HCT116 (cell line): ENCODE measurements at regions not wholly inside any gene's neighbourhood (a gene's known extent, or its start where the extent isn't known, plus 50 kb on each side); places are given as distances from the start of the nearest gene placed in this dataset.

Experiments used
- ATAC-seq: fragments of 200-7000 bp; cut with Tn5 transposase; 2 replicates; pipeline ENCODE4 v1.9.1; 2020; ENCODE audit warnings: mild to moderate bottlenecking, moderate library complexity
- BruUV-seq: library from RNA; stranded (reverse); fragments of 400-500 nt; replicated peaks from 2 replicates; lab custom pipeline; 2021; lab: Mats Ljungman, UMichigan
- CTCF ChIA-PET: fragments of 300-600 bp; sonication (Branson Sonifier 250); formaldehyde crosslinking; loops from one replicate; lab custom pipeline; 2021; ENCODE audit warnings: antibody characterized with exemption; lab: Charles Lee
- POLR2A ChIA-PET: fragments of 300-600, 350-600 bp; sonication (Branson Sonifier 250); formaldehyde crosslinking; loops from one replicate; lab custom pipeline; 2021; ENCODE audit warnings: antibody characterized with exemption; lab: Charles Lee
- RAD21 ChIA-PET, 2 experiments: fragments of 300-600 bp; sonication (Branson Sonifier 250); formaldehyde crosslinking; loops; one replicate each; lab custom pipeline; 2023; ENCODE audit warnings: low total read pairs in 2 of 2; ENCODE audit not compliant: uncharacterized antibody in 2 of 2, unreplicated experiment in 2 of 2, low non-redundant PET in 1 of 2; lab: Charles Lee
- DNase-seq: peaks from one replicate; pipeline ENCODE4 v3.0.0-alpha.2; 2010; ENCODE audit warnings: low read depth, low spot score
- H2AFZ ChIP-seq: fragments of 200-600 bp; shearing (Covaris generic), sonication (generic); 2 replicates; pipeline ENCODE4 v1.6.1; 2017; ENCODE audit warnings: low read depth, mixed run types, mixed read lengths, antibody characterized with exemption, low read length; ENCODE audit not compliant: poor library complexity, severe bottlenecking
- H3K27ac ChIP-seq: 2 replicates; pipeline ENCODE4 v1.5.1; 2012; ENCODE audit warnings: low read depth, low read length
- H3K27me3 ChIP-seq: fragments of 200-600 bp; sonication (generic); 2 replicates; pipeline ENCODE4 v1.6.1; 2016; ENCODE audit warnings: mixed run types, low read length, mixed read lengths; ENCODE audit not compliant: insufficient read depth
- H3K36me3 ChIP-seq, 2 experiments: fragments of 200-500 bp in 1 of 2; fragments of 200-600 bp in 1 of 2; sonication (Bioruptor generic) in 1 of 2; sonication (generic) in 1 of 2; 2 replicates each; pipeline versions ENCODE4 v1.5.1 to v1.6.1; 2014 to 2016; ENCODE audit warnings: low read length in 2 of 2, inconsistent platforms in 1 of 2, mixed read lengths in 1 of 2, mixed run types in 1 of 2; ENCODE audit not compliant: insufficient read depth in 2 of 2, control insufficient read depth in 1 of 2
- H3K4me1 ChIP-seq, 2 experiments: fragments of 200-600 bp in 1 of 2; sonication (generic) in 1 of 2; 2 replicates each; pipeline versions ENCODE4 v1.5.1 to v1.6.1; 2012 to 2017; ENCODE audit warnings: low read length in 2 of 2, inconsistent platforms in 1 of 2, mild to moderate bottlenecking in 1 of 2, mixed read lengths in 1 of 2, mixed run types in 1 of 2, moderate library complexity in 1 of 2; ENCODE audit not compliant: insufficient read depth in 2 of 2, control insufficient read depth in 1 of 2
- H3K4me2 ChIP-seq: fragments of 200-600 bp; sonication (generic); 2 replicates; pipeline ENCODE4 v1.6.1; 2017; ENCODE audit warnings: mixed run types, low read length, mixed read lengths
- H3K4me3 ChIP-seq, 2 experiments: fragments of 200-600 bp in 1 of 2; sonication (generic) in 1 of 2; replicated peaks in 1 of 2; 2 replicates each; pipeline ENCODE4 v1.5.1; 2011 to 2016; ENCODE audit warnings: low read length in 2 of 2, control low read depth in 1 of 2, low read depth in 1 of 2, mild to moderate bottlenecking in 1 of 2, mixed read lengths in 1 of 2, mixed run types in 1 of 2
- H3K79me2 ChIP-seq: fragments of 200-600 bp; sonication (generic); 2 replicates; pipeline ENCODE4 v1.6.1; 2017; ENCODE audit warnings: mild to moderate bottlenecking, mixed run types, low read length, moderate library complexity, mixed read lengths; ENCODE audit not compliant: insufficient read depth
- H3K9ac ChIP-seq: fragments of 200-600 bp; sonication (generic); 2 replicates; pipeline ENCODE4 v1.6.1; 2016; ENCODE audit warnings: low read length, mixed read lengths
- H3K9me2 ChIP-seq: fragments of 200-600 bp; sonication (generic), shearing (Covaris generic); 2 replicates; pipeline ENCODE4 v1.6.1; 2017; ENCODE audit warnings: mixed run types, mild to moderate bottlenecking, moderate library complexity; ENCODE audit not compliant: insufficient read depth
- H3K9me3 ChIP-seq, 2 experiments: fragments of 200-500 bp in 1 of 2; fragments of 200-600 bp in 1 of 2; sonication (Bioruptor generic) in 1 of 2; sonication (generic) in 1 of 2; 2 replicates each; pipeline ENCODE4 v1.6.1; 2014 to 2017; ENCODE audit warnings: low read length in 2 of 2, mixed read lengths in 2 of 2, inconsistent platforms in 1 of 2, low read depth in 1 of 2, mild to moderate bottlenecking in 1 of 2, mixed run types in 1 of 2, moderate library complexity in 1 of 2; ENCODE audit not compliant: control insufficient read depth in 1 of 2, insufficient read depth in 1 of 2
- H4K20me1 ChIP-seq: fragments of 200-600 bp; sonication (generic), shearing (Covaris generic); 2 replicates; pipeline ENCODE4 v1.6.1; 2017; ENCODE audit warnings: mixed run types, mild to moderate bottlenecking, moderate library complexity; ENCODE audit not compliant: insufficient read depth
- CEBPB ChIP-seq: IDR thresholded peaks from 2 replicates; pipeline ENCODE4 v1.6.1; 2012; ENCODE audit warnings: low read depth
- EGR1 ChIP-seq: IDR thresholded peaks from 2 replicates; pipeline ENCODE4 v1.6.1; 2012; ENCODE audit warnings: low read depth
- ELF1 ChIP-seq: IDR thresholded peaks from 2 replicates; pipeline ENCODE4 v1.6.1; 2012; ENCODE audit warnings: low read depth, borderline replicate concordance
- EZH2phosphoT487 ChIP-seq: fragments of 200-600 bp; IDR thresholded peaks from 2 replicates; pipeline ENCODE4 v1.6.1; 2018; ENCODE audit warnings: antibody characterized with exemption, borderline replicate concordance
- POLR2A ChIP-seq: IDR thresholded peaks from 2 replicates; pipeline ENCODE4 v1.7.0; 2011; ENCODE audit warnings: borderline replicate concordance; ENCODE audit not compliant: insufficient read depth, insufficient read length; ENCODE audit errors: extremely low read depth
- POLR2AphosphoS5 ChIP-seq: IDR thresholded peaks from 2 replicates; pipeline ENCODE4 v1.6.1; 2011; ENCODE audit warnings: mild to moderate bottlenecking, low read depth, low read length, moderate library complexity
- RAD21 ChIP-seq: IDR thresholded peaks from 2 replicates; pipeline ENCODE4 v1.6.1; 2012; ENCODE audit warnings: low read depth, mild to moderate bottlenecking
- REST ChIP-seq: IDR thresholded peaks from 2 replicates; pipeline ENCODE4 v1.6.1; 2012; ENCODE audit warnings: low read depth
- YY1 ChIP-seq: IDR thresholded peaks from 2 replicates; pipeline ENCODE4 v1.6.1; 2011; ENCODE audit warnings: low read length, low read depth, moderate library complexity, mild to moderate bottlenecking; ENCODE audit not compliant: insufficient replicate concordance; ENCODE audit errors: extremely low read depth
- ZBTB33 ChIP-seq: IDR thresholded peaks from 2 replicates; pipeline ENCODE4 v1.6.1; 2011; ENCODE audit warnings: mild to moderate bottlenecking, low read length, moderate library complexity; ENCODE audit not compliant: insufficient replicate concordance; ENCODE audit errors: extremely low read depth
- ZNF274 ChIP-seq: fragments of 200-500 bp; sonication (Bioruptor generic); IDR thresholded peaks from 2 replicates; pipeline ENCODE4 v1.6.1; 2014; ENCODE audit warnings: mild to moderate bottlenecking, low read depth, low read length, inconsistent platforms
- intact Hi-C: fragments of 100-400 bp; cut with micrococcal nuclease; formaldehyde crosslinking; loops from 2 replicates; pipeline ENCODE4 v1.10.0; 2022

- no peaks in the 10 kb centered on the region for H3K27me3 ChIP-seq
- TF ChIP-seq YY1 = no peak
- TF ChIP-seq, all 23 proteins: peak for 0
- H2AFZ ChIP-seq = no peak overlapping the region
- ATAC-seq = no peak
- H3K4me1 ChIP-seq = no peaks in the 10 kb centered on the region
- ChIA-PET CTCF (no interaction called here), POLR2A (no interaction called here), RAD21 (no interaction called here)
- BruUV-seq = no TSS peak
- H3K27ac ChIP-seq = no peak overlapping the region
- H3K9me2 ChIP-seq = no peaks in the 10 kb centered on the region
- no peaks in the 10 kb centered on the region for H3K9me3 ChIP-seq
- no peaks in the 10 kb centered on the region for H3K79me2 ChIP-seq
- no peaks in the 10 kb centered on the region for H3K36me3 ChIP-seq
- intact Hi-C loops = no loop called here
- H3K4me3 ChIP-seq = no peak overlapping the region
- no peak for DNase-seq
- H3K4me2 ChIP-seq = no peak overlapping the region
- no peak overlapping the region for H3K9ac ChIP-seq
- H4K20me1 ChIP-seq = no peaks in the 10 kb centered on the region
These were observed 149.6 kb upstream of the SEMA3E start for GRCh38 chr7:83798489-83798888.

GRCh38 chr7:83796760-83797159 lies 147.8 kb upstream of the SEMA3E start:
- Histone ChIP-seq H3K36me3 (no peaks in the 10 kb centered on the region), H4K20me1 (no peaks in the 10 kb centered on the region), H3K4me1 (no peaks in the 10 kb centered on the region), H3K79me2 (no peaks in the 10 kb centered on the region), H3K27me3 (no peaks in the 10 kb centered on the region), H3K4me3 (no peak overlapping the region), H3K9ac (no peak overlapping the region), H3K9me2 (no peaks in the 10 kb centered on the region), H3K27ac (no peak overlapping the region), H2AFZ (no peak overlapping the region), H3K9me3 (no peaks in the 10 kb centered on the region), H3K4me2 (no peak overlapping the region)
- DNase-seq (no peak), ATAC-seq (no peak)
- CTCF ChIA-PET = no interaction called here
- intact Hi-C loops = no loop called here
- TF ChIP-seq ZBTB33 (no peak), ELF1 (no peak), REST (no peak), ZNF274 (no peak), EGR1 (no peak), CEBPB (no peak), EZH2phosphoT487 (no peak), POLR2A (no peak), RAD21 (no peak), POLR2AphosphoS5 (no peak)
- POLR2A ChIA-PET = no interaction called here
- RAD21 ChIA-PET = no interaction called here
- BruUV-seq = no TSS peak
